ENCODE measurements at regions not wholly inside any gene's neighbourhood (a gene's known extent, or its start where the extent isn't known, plus 50 kb on each side); places are given as distances from the start of the nearest gene placed in this dataset.

GRCh38 chr6:134657343-134657742 lies 292.6 kb downstream of the ALDH8A1 start:
- no peak for DNase-seq
- H3K4me1 Mint-ChIP-seq: no peaks in the 10 kb centered on the region
- H3K36me3 Mint-ChIP-seq (ENCODE audit: low read depth): no peaks in the 10 kb centered on the region
- H3K9me3 Mint-ChIP-seq: no peaks in the 10 kb centered on the region
- H3K4me3 Mint-ChIP-seq: no peak overlapping the region
- no peak for TF ChIP-seq CTCF (IDR thresholded peaks at IDR 0.05)
- no peak overlapping the region for H3K27ac Mint-ChIP-seq
- H3K27me3 Mint-ChIP-seq (ENCODE audit: low read depth, poor library complexity): peaks cover 11% of the 10 kb centered on the region

- Mint-ChIP-seq H3K27ac (no peak overlapping the region), H3K36me3 (ENCODE audit: low read depth) (no peaks in the 10 kb centered on the region), H3K4me1 (no peaks in the 10 kb centered on the region), H3K27me3 (ENCODE audit: low read depth, poor library complexity) (peaks cover 15% of the 10 kb centered on the region), H3K9me3 (no peaks in the 10 kb centered on the region), H3K4me3 (no peak overlapping the region)
- DNase-seq: no peak
- TF ChIP-seq CTCF (IDR thresholded peaks at IDR 0.05): no peak
These were observed 295.1 kb downstream of the ALDH8A1 start for GRCh38 chr6:134654751-134655150.

DNA sequence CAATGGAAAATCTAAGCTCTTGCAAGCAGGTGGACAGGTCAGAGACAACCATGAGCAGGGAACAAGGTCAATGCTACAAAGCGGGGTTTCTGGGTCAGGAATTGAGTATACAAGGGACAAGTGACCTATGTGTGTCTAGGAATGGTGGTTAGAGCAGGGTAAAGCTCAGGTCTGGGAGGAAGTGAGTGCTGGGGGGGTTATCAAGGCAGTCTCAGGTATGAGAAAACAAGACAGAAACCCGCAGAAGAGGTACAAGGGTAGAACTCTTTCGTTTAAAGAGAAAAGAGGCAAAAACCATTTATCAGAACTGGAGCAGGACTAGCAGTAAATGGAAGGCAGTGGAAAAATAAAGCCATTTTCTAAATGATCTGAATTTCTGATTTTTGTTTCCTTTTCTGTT lies 298.4 kb downstream of the ALDH8A1 start:
- DNase-seq: no peak
- H3K4me3 Mint-ChIP-seq: no peak overlapping the region
- no peak overlapping the region for H3K27ac Mint-ChIP-seq
- H3K36me3 Mint-ChIP-seq (ENCODE audit: low read depth): no peaks in the 10 kb centered on the region
- TF ChIP-seq CTCF (IDR thresholded peaks at IDR 0.05): no peak
- no peaks in the 10 kb centered on the region for H3K9me3 Mint-ChIP-seq
- H3K4me1 Mint-ChIP-seq: no peaks in the 10 kb centered on the region
- H3K27me3 Mint-ChIP-seq (ENCODE audit: low read depth, poor library complexity): peaks cover 14% of the 10 kb centered on the region

GRCh38 chr6:134647861-134648260 lies 302.0 kb downstream of the ALDH8A1 start:
- Mint-ChIP-seq H3K9me3 (no peaks in the 10 kb centered on the region), H3K36me3 (ENCODE audit: low read depth) (no peaks in the 10 kb centered on the region), H3K4me3 (no peak overlapping the region), H3K27ac (no peak overlapping the region), H3K27me3 (ENCODE audit: low read depth, poor library complexity) (peaks cover 8% of the 10 kb centered on the region), H3K4me1 (no peaks in the 10 kb centered on the region)
- TF ChIP-seq CTCF (IDR thresholded peaks at IDR 0.05): no peak
- no peak for DNase-seq

GRCh38 chr6:134642819-134643218 lies 307.1 kb downstream of the ALDH8A1 start:
- no peaks in the 10 kb centered on the region for H3K4me1 Mint-ChIP-seq
- H3K9me3 Mint-ChIP-seq: no peaks in the 10 kb centered on the region
- H3K4me3 Mint-ChIP-seq: no peak overlapping the region
- no peak for TF ChIP-seq CTCF (IDR thresholded peaks at IDR 0.05)
- H3K27me3 Mint-ChIP-seq (ENCODE audit: low read depth, poor library complexity): peaks cover 2% of the 10 kb centered on the region
- no peaks in the 10 kb centered on the region for H3K36me3 Mint-ChIP-seq (ENCODE audit: low read depth)
- no peak for DNase-seq
- H3K27ac Mint-ChIP-seq: no peak overlapping the region

DNA sequence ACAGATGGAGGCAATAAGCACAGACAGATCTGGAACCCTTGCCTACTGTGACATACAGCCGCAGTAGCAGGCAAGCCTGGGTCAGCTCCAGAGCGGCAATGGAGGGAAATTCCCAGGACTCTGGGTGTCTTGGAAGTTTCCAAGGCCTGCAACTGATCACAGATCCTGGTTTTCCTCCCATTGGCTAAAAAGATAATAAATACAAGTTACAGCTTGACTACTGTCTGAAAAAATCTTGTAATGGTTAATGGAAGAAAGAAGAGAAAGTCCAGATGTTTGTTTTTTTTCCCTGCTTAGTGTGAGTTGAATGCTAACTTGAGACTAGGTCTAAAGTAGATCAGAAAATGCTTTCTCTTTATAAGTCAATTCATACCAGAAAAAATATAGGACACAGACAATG lies 307.6 kb downstream of the ALDH8A1 start:
- DNase-seq: no peak
- H3K27ac Mint-ChIP-seq: no peak overlapping the region
- H3K27me3 Mint-ChIP-seq (ENCODE audit: low read depth, poor library complexity): peaks cover 2% of the 10 kb centered on the region
- no peaks in the 10 kb centered on the region for H3K4me1 Mint-ChIP-seq
- no peak for TF ChIP-seq CTCF (IDR thresholded peaks at IDR 0.05)
- H3K36me3 Mint-ChIP-seq (ENCODE audit: low read depth): no peaks in the 10 kb centered on the region
- no peaks in the 10 kb centered on the region for H3K9me3 Mint-ChIP-seq
- H3K4me3 Mint-ChIP-seq: no peak overlapping the region
